ENCODE measurements at regions not wholly inside any gene's neighbourhood (a gene's known extent, or its start where the extent isn't known, plus 50 kb on each side); places are given as distances from the start of the nearest gene placed in this dataset.

- Histone ChIP-seq H3K36me3 (no peaks in the 10 kb centered on the region), H3K4me1 (peaks cover 0 to 6% (median 0%) of the 10 kb centered on the region in 4 donors), H3K9me3 (no peaks in the 10 kb centered on the region), H3K27ac (no peak overlapping the region), H3K27me3 (no peaks in the 10 kb centered on the region), H3K4me3 (no peak overlapping the region)
- DNase-seq (no peak), ATAC-seq (no peak)
- 16% methylated on average over 3 of the region's 3 CpGs for WGBS (ENCODE audit: insufficient coverage, low coverage, low lambda C conversion rate, missing lambda C conversion rate)
- intact Hi-C loops (cut with DNase I) = no loop called here
- no peak for TF ChIP-seq POLR2A (IDR thresholded peaks at IDR 0.05)
- TF ChIP-seq, protein P1, sequence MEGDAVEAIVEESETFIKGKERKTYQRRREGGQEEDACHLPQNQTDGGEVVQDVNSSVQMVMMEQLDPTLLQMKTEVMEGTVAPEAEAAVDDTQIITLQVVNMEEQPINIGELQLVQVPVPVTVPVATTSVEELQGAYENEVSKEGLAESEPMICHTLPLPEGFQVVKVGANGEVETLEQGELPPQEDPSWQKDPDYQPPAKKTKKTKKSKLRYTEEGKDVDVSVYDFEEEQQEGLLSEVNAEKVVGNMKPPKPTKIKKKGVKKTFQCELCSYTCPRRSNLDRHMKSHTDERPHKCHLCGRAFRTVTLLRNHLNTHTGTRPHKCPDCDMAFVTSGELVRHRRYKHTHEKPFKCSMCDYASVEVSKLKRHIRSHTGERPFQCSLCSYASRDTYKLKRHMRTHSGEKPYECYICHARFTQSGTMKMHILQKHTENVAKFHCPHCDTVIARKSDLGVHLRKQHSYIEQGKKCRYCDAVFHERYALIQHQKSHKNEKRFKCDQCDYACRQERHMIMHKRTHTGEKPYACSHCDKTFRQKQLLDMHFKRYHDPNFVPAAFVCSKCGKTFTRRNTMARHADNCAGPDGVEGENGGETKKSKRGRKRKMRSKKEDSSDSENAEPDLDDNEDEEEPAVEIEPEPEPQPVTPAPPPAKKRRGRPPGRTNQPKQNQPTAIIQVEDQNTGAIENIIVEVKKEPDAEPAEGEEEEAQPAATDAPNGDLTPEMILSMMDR (IDR thresholded peaks at IDR 0.05) = no peak
These were observed 716.6 kb upstream of the FZD8 start for GRCh38 chr10:36358736-36359135.

DNA sequence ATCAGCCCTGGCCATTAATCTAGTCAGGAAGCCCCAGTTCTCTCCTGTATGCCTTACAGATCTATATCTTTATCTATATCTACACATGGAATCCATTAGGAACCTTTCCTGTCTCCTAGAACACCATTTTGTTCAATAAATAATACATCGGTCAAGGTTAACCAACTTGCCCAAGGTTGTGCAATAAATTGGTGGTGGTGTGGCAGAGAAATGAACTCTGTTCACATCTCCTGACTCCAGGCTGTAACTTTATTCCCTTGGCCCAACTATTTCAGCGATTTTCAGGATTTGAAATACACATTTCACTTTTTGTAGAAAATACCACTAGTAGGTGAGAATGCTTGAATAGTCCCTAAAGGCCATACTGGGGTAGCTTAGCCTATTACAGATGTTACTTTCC, 712.5 kb upstream of the FZD8 start:
- ATAC-seq (peak in 1 of 4 donors; percentile 66), DNase-seq (no peak)
- Histone ChIP-seq H3K4me1 (peaks cover 0 to 6% (median 0%) of the 10 kb centered on the region in 4 donors), H3K4me3 (no peak overlapping the region), H3K27ac (no peak overlapping the region), H3K36me3 (no peaks in the 10 kb centered on the region), H3K9me3 (no peaks in the 10 kb centered on the region), H3K27me3 (no peaks in the 10 kb centered on the region)
- TF ChIP-seq POLR2A (IDR thresholded peaks at IDR 0.05) = no peak
- TF ChIP-seq, protein P1 (IDR thresholded peaks at IDR 0.05) = no peak
- intact Hi-C loops (cut with DNase I) = no loop called here
- WGBS (ENCODE audit: insufficient coverage, low coverage, low lambda C conversion rate, missing lambda C conversion rate) = 47% methylated on average over 2 of the region's 2 CpGs

- ATAC-seq (no peak), DNase-seq (no peak)
- 69% methylated on average over 2 of the region's 2 CpGs for WGBS (ENCODE audit: insufficient coverage, low coverage, low lambda C conversion rate, missing lambda C conversion rate)
- TF ChIP-seq POLR2A (IDR thresholded peaks at IDR 0.05) = no peak
- TF ChIP-seq, protein P1 (IDR thresholded peaks at IDR 0.05) = no peak
- Histone ChIP-seq H3K4me1 (peaks cover 0 to 6% (median 0%) of the 10 kb centered on the region in 4 donors), H3K9me3 (no peaks in the 10 kb centered on the region), H3K36me3 (no peaks in the 10 kb centered on the region), H3K27ac (no peak overlapping the region), H3K27me3 (no peaks in the 10 kb centered on the region), H3K4me3 (no peak overlapping the region)
- intact Hi-C loops (cut with DNase I) = no loop called here
These were observed 709.1 kb upstream of the FZD8 start for GRCh38 chr10:36351159-36351558.

DNA sequence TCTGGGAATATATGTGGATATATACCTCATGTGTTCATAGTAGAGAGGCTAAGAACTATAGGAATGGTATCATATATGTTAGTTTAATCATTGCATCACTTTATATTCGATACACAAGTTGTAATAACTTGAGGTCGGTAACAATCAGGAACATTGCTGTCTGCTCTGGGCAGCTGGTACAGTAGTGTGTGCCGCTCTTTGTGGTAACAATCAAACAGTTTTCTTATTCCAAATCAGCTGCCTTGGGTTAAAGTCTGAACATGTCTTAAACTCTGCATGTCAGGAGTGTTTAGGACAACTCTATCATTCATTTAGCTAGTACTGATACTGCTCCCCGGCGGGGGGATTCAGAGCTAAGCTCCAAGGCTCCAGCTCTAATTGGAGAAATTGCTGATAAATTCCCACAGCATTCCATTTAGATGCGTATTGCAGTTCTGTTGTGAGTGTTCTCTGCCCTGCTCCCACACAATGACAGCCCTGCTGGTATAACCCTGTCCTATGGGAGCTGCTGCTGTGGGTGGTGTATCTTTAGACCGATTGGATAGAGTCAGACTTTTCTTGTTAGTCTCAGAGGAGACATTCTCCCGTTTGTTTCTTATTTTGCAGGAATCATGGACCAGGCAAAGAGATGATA, 707.5 kb upstream of the FZD8 start:
- H3K4me3 ChIP-seq = no peak overlapping the region
- ATAC-seq (peak in 1 of 4 donors; percentile 12), DNase-seq (no peak)
- no peaks in the 10 kb centered on the region for H3K36me3 ChIP-seq
- WGBS (ENCODE audit: insufficient coverage, low coverage, low lambda C conversion rate, missing lambda C conversion rate) = 57% methylated on average over 8 of the region's 8 CpGs
- no peak overlapping the region for H3K27ac ChIP-seq
- no peaks in the 10 kb centered on the region for H3K9me3 ChIP-seq
- peaks cover 0 to 4% (median 0%) of the 10 kb centered on the region in 4 donors for H3K4me1 ChIP-seq
- intact Hi-C loops (cut with DNase I) = no loop called here
- TF ChIP-seq POLR2A (IDR thresholded peaks at IDR 0.05) = no peak
- TF ChIP-seq, protein P1 (IDR thresholded peaks at IDR 0.05) = no peak
- H3K27me3 ChIP-seq = no peaks in the 10 kb centered on the region

DNA sequence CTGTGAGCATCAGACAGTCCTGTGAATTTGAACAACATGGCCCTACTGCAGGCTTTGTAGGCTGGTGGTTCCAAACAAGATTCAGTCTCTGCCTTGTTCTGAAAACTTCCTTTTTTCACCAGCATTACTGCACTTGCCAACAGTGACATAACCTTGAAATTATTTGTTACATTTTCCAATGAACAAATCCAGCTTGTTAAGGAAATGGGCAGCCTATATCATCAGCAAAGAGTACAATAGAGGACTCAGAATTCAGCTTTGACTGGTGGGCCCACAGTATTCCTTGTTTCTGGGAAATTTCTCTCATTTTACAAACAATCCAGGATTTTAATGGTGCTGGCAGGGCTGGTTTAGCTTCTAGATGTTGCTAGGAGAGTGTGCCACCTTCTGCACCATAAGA, 703.7 kb upstream of the FZD8 start:
- Histone ChIP-seq H3K4me3 (no peak overlapping the region), H3K9me3 (no peaks in the 10 kb centered on the region), H3K27me3 (no peaks in the 10 kb centered on the region), H3K36me3 (no peaks in the 10 kb centered on the region), H3K4me1 (no peaks in the 10 kb centered on the region), H3K27ac (no peak overlapping the region)
- intact Hi-C loops (cut with DNase I) = no loop called here
- ATAC-seq (no peak), DNase-seq (no peak)
- no peak for TF ChIP-seq POLR2A (IDR thresholded peaks at IDR 0.05)
- TF ChIP-seq, protein P1 (IDR thresholded peaks at IDR 0.05) = no peak

Measured in right lobe of liver (tissue), 6 donors.